AG10803 (cell line): ENCODE measurements at regions not wholly inside any gene's neighbourhood (a gene's known extent, or its start where the extent isn't known, plus 50 kb on each side); places are given as distances from the start of the nearest gene placed in this dataset.
"Not testable (repeated sequence)": the region's sequence is repeated elsewhere in the genome, so short reads cannot be mapped to it uniquely, and the experiment has no call there.

Experiments
- DNase-seq: peaks from one replicate; pipeline ENCODE4 v3.0.0; 2010; ENCODE audit warnings: low read depth
- H3K4me3 ChIP-seq: 2 replicates; pipeline ENCODE4 v1.5.1; 2011; ENCODE audit warnings: mild to moderate bottlenecking, low read length, control low read depth
- TF ChIP-seq, protein P1 (sequence below): conservative IDR thresholded peaks from 2 replicates; pipeline ENCODE4 v1.5.1; 2011; ENCODE audit warnings: mild to moderate bottlenecking, low read length, control low read depth, inconsistent platforms

DNA sequence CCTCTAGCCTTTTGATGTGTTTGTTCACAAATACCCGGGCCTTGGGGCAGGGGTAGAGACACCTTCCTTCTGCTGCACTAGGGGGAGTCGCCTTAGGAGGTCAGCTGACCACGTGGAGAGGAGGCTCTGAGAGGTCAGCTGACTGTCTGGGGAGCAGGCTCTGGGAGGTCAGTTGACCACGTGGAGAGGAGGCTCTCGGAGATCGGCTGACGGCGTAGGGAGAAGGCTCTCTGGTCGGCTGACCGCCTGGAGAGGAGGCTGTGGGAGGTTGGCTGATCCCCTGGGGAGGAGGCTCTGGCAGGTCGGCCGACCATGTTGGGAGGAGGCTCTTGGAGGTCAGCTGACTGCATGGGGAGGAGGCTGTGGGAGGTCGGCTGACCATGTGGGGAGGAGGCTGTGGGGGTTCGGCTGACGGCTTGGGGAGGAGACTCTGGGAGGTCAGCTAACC, 59.6 kb upstream of the LYZL1 start:
- TF ChIP-seq, protein P1, sequence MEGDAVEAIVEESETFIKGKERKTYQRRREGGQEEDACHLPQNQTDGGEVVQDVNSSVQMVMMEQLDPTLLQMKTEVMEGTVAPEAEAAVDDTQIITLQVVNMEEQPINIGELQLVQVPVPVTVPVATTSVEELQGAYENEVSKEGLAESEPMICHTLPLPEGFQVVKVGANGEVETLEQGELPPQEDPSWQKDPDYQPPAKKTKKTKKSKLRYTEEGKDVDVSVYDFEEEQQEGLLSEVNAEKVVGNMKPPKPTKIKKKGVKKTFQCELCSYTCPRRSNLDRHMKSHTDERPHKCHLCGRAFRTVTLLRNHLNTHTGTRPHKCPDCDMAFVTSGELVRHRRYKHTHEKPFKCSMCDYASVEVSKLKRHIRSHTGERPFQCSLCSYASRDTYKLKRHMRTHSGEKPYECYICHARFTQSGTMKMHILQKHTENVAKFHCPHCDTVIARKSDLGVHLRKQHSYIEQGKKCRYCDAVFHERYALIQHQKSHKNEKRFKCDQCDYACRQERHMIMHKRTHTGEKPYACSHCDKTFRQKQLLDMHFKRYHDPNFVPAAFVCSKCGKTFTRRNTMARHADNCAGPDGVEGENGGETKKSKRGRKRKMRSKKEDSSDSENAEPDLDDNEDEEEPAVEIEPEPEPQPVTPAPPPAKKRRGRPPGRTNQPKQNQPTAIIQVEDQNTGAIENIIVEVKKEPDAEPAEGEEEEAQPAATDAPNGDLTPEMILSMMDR = no peak
- no peak for DNase-seq
- H3K4me3 ChIP-seq = no peak overlapping the region

DNA sequence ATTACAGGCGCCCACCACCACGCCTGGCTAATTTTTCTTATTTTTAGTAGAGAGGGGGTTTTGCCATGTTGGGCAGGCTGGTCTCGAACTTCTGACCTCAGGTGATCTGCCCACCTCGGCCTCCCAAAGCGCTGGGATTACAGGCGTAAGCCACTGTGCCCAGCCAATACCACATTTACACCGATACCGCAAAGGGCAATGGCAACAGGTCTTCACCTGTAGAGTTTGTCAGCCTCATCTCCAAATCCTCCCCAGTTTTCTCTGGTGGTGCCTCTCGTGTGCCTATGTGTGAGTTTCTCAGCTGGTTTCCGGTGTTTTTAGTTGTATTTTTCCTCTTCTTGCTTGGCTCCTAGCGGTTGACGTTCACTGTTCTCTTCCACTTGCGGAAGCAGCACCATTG, 52.0 kb upstream of the LYZL1 start:
- DNase-seq, H3K4me3 ChIP-seq: not testable (repeated sequence)

DNA sequence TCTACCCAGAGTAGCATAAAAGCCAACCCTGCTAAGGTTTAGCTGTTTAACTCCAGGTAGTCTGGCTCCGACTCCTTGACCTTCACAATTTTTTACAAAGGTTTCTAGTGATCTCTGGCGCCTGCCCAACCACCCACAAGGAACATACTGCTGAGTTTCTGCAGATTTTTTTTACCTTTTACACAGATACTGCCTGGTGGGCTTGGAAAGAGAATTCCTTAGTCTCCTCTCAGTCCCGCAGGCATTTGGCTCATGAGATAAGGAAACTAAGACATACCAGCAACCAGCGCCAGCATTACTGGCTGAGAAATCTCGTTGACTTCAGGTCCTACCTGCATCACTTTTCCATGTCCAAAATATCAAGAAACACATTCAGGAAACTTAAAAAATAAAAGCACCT, 51.1 kb upstream of the LYZL1 start:
- H3K4me3 ChIP-seq = no peak overlapping the region

DNA sequence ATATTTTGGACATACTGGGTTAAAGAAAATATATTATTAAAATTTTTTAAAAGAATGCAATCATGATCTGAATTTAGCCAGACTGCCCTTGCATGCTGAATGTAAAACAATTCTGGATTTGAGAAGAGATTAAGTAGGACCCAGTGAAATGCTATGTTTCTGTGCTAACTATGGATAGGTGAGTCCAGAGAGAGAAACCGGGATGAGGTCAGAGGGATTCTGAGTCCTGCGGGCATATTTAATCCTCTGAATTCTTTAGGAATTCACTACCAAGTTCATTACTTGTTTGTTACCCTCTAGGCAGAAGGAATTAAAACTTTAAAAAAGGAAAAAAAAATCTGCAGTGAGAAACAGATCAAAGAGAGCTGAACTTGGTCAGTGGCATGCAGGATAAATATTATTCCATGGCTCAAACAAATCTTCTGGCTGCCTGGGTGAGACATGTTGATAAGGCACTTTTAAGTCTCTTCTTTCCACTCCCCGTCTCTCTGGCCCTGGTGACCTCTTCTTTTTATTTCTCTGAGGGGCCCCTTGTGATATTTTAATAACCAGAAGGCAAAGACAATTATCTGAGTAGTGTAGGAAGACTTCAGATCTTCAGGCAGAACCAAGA, 50.2 kb upstream of the LYZL1 start:
- TF ChIP-seq, protein P1 = no peak
- H3K4me3 ChIP-seq = no peak overlapping the region
- DNase-seq = no peak

More for the DNA sequence above, 51.1 kb upstream of the LYZL1 start:
- DNase-seq = no peak
- TF ChIP-seq, protein P1 = no peak
